Prostate gland (tissue), 2 donors: ENCODE measurements at regions not wholly inside any gene's neighbourhood (a gene's known extent, or its start where the extent isn't known, plus 50 kb on each side); places are given as distances from the start of the nearest gene placed in this dataset.

ENCODE experiments used
- DNase-seq: peaks from one replicate; pipeline ENCODE4 v3.0.0-alpha.2; 2019; ENCODE audit warnings: low spot score
- H3K27ac ChIP-seq, 2 donors: fragments of 200-600 bp; sonication (generic); 2 replicates each; pipeline ENCODE4 v1.5.1; 2017 to 2019
- H3K27me3 ChIP-seq: fragments of 200-600 bp; sonication (generic); replicated peaks from 2 replicates; pipeline ENCODE4 v1.5.1; 2019; ENCODE audit not compliant: insufficient read depth
- H3K36me3 ChIP-seq, 2 donors: fragments of 200-600 bp; sonication (generic); 1 replicate in 1 of 2; 2 replicates in 1 of 2; pipeline versions ENCODE4 v1.5.1 to v1.8.1; 2017 to 2019
- H3K4me1 ChIP-seq: fragments of 200-600 bp; sonication (generic); replicated peaks from 2 replicates; pipeline ENCODE4 v1.5.1; 2019
- H3K4me3 ChIP-seq, 2 donors: fragments of 200-600 bp; sonication (generic); 2 replicates each; pipeline ENCODE4 v1.5.1; 2017 to 2019
- H3K9me3 ChIP-seq: fragments of 200-600 bp; sonication (generic); 2 replicates; pipeline ENCODE4 v1.5.1; 2017
- CTCF ChIP-seq, 4 experiments: fragments of 200-600 bp in 2 of 4; fragments of 450-650 bp in 2 of 4; sonication (generic) in 2 of 4; IDR thresholded peaks; 1 replicate in 3 of 4; 2 replicates in 1 of 4; pipeline ENCODE4 v1.5.1; 2016 to 2019; ENCODE audit warnings: antibody characterized with exemption in 4 of 4, mild to moderate bottlenecking in 2 of 4, moderate library complexity in 2 of 4
- POLR2A ChIP-seq: fragments of 450-650 bp; IDR thresholded peaks from one replicate; pipeline ENCODE4 v1.6.1; 2016; ENCODE audit warnings: antibody characterized with exemption, mild to moderate bottlenecking
- POLR2AphosphoS5 ChIP-seq: sonication (generic); formaldehyde crosslinking; IDR thresholded peaks from one replicate; pipeline ENCODE4 v1.6.1; 2017; ENCODE audit warnings: antibody characterized with exemption
- WGBS: methylation state at CpG from one replicate; pipeline ENCODE4 v1.1.5; 2018; 5-methylcytosine and 5-hydroxymethylcytosine counted together
- intact Hi-C: fragments of 100-400 bp; cut with DNase I; formaldehyde crosslinking; loops from one replicate; pipeline ENCODE4 v1.14.2; 2022

- peaks cover 5% of the 10 kb centered on the region for H3K4me1 ChIP-seq
- H3K4me3 ChIP-seq = no peak overlapping the region
- no peak for TF ChIP-seq POLR2AphosphoS5
- no peak for TF ChIP-seq POLR2A
- no peak for TF ChIP-seq CTCF (IDR thresholded peaks at IDR 0.05)
- WGBS = 96% methylated on average over 5 of the region's 5 CpGs
- no peaks in the 10 kb centered on the region for H3K36me3 ChIP-seq
- intact Hi-C loops = no loop called here
- no peaks in the 10 kb centered on the region for H3K9me3 ChIP-seq
- H3K27ac ChIP-seq = no peak overlapping the region
- no peak for DNase-seq
- H3K27me3 ChIP-seq = no peaks in the 10 kb centered on the region
Observed at GRCh38 chr6:14710421-14710820, 535.4 kb upstream of the JARID2 start.

GRCh38 chr6:14711056-14711703 is 534.7 kb upstream of the JARID2 start:
- 84% methylated on average over 3 of the region's 3 CpGs for WGBS
- Histone ChIP-seq H3K4me3 (no peak overlapping the region), H3K36me3 (no peaks in the 10 kb centered on the region), H3K27ac (no peak overlapping the region), H3K4me1 (peaks cover 5% of the 10 kb centered on the region), H3K9me3 (no peaks in the 10 kb centered on the region), H3K27me3 (no peaks in the 10 kb centered on the region)
- intact Hi-C loops = no loop called here
- no peak for DNase-seq
- TF ChIP-seq CTCF (IDR thresholded peaks at IDR 0.05) (peak in 2 of 4 experiments; percentile 15 to 31), POLR2A (no peak)

GRCh38 chr6:14711704-14712379 is 534.0 kb upstream of the JARID2 start:
- Histone ChIP-seq H3K4me3 (no peak overlapping the region), H3K36me3 (no peaks in the 10 kb centered on the region), H3K27me3 (no peaks in the 10 kb centered on the region), H3K4me1 (no peaks in the 10 kb centered on the region), H3K9me3 (no peaks in the 10 kb centered on the region), H3K27ac (no peak overlapping the region)
- WGBS = 92% methylated on average over 7 of the region's 7 CpGs
- TF ChIP-seq POLR2A = no peak
- no peak for TF ChIP-seq POLR2AphosphoS5
- TF ChIP-seq CTCF (IDR thresholded peaks at IDR 0.05) = no peak
- intact Hi-C loops = no loop called here
- no peak for DNase-seq

- intact Hi-C loops = no loop called here
- no peak for DNase-seq
- no peaks in the 10 kb centered on the region for H3K9me3 ChIP-seq
- H3K27me3 ChIP-seq = no peaks in the 10 kb centered on the region
- H3K36me3 ChIP-seq = no peaks in the 10 kb centered on the region
- no peak overlapping the region for H3K27ac ChIP-seq
- no peaks in the 10 kb centered on the region for H3K4me1 ChIP-seq
- WGBS = 67% methylated on average over 15 of the region's 15 CpGs
- TF ChIP-seq POLR2AphosphoS5 = no peak
- TF ChIP-seq POLR2A = no peak
- no peak for TF ChIP-seq CTCF (IDR thresholded peaks at IDR 0.05)
- H3K4me3 ChIP-seq = no peak overlapping the region
Observed at GRCh38 chr6:14713008-14713960, 532.6 kb upstream of the JARID2 start.
